IPS-18a (cell line): ENCODE measurements at regions not wholly inside any gene's neighbourhood (a gene's known extent, or its start where the extent isn't known, plus 50 kb on each side); places are given as distances from the start of the nearest gene placed in this dataset.

Source experiments
- H3K27ac ChIP-seq: one replicate; pipeline ENCODE4 v1.5.1; 2013; ENCODE audit warnings: low read length
- H3K27me3 ChIP-seq: one replicate; pipeline ENCODE4 v1.6.1; 2013; ENCODE audit warnings: mild to moderate bottlenecking, low read length; ENCODE audit not compliant: control insufficient read depth, insufficient read depth
- H3K36me3 ChIP-seq: one replicate; pipeline ENCODE4 v1.6.1; 2013; ENCODE audit warnings: low read depth, low read length; ENCODE audit not compliant: control insufficient read depth
- H3K4me1 ChIP-seq: one replicate; pipeline ENCODE4 v1.6.1; 2013; ENCODE audit warnings: low read depth, low read length; ENCODE audit not compliant: control insufficient read depth
- H3K4me3 ChIP-seq: one replicate; pipeline ENCODE4 v1.5.1; 2013; ENCODE audit warnings: low read length
- H3K9ac ChIP-seq: one replicate; pipeline ENCODE4 v1.6.1; 2013; ENCODE audit warnings: mild to moderate bottlenecking, low read length, moderate library complexity
- H3K9me3 ChIP-seq: one replicate; pipeline ENCODE4 v1.6.1; 2013; ENCODE audit warnings: low read depth, low read length; ENCODE audit not compliant: control insufficient read depth

DNA sequence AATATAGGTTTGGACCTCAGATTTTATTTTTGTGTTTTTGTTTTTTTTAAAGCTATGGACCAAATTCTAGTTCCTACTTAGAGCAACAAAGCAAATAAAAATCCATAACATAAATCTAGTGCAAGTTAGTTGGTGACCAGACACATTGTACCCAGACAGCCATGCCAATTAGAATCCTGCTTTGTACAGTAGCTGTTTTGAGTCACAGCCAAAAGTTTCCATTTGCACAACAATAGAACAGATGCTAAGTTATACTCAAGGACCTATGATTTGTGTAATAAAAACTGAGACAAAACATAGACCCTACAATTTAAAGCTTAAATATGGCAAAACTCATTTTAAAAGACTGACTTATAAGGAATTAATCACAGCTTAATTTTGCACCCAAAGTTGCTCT lies 513.1 kb upstream of the CBLB start:
- Histone ChIP-seq H3K27me3 (no peaks in the 10 kb centered on the region), H3K9ac (no peak overlapping the region), H3K36me3 (no peaks in the 10 kb centered on the region), H3K27ac (no peak overlapping the region), H3K4me3 (no peak overlapping the region), H3K4me1 (no peaks in the 10 kb centered on the region), H3K9me3 (no peaks in the 10 kb centered on the region)

DNA sequence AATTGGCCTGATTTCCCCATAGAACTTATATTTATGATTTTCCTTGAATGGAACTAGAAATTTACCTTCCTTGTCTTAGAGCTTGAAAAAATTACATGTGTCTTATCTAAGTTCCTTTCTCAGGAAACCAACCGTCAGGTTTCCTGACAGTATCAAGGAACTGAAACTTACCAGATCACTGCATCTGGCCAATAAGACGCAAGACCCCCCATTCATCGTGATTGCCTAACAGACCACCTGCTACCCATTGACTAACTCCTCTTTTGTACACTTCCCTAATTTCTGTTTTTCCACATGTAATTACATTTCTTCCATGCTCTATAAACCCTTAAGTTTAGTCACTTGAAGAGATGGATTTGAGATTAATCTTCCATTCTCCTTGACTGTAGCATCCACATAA lies 517.2 kb upstream of the CBLB start:
- H3K4me1 ChIP-seq: no peaks in the 10 kb centered on the region
- no peak overlapping the region for H3K4me3 ChIP-seq
- no peak overlapping the region for H3K9ac ChIP-seq
- H3K36me3 ChIP-seq: no peaks in the 10 kb centered on the region
- H3K9me3 ChIP-seq: no peaks in the 10 kb centered on the region
- no peaks in the 10 kb centered on the region for H3K27me3 ChIP-seq
- no peak overlapping the region for H3K27ac ChIP-seq

DNA sequence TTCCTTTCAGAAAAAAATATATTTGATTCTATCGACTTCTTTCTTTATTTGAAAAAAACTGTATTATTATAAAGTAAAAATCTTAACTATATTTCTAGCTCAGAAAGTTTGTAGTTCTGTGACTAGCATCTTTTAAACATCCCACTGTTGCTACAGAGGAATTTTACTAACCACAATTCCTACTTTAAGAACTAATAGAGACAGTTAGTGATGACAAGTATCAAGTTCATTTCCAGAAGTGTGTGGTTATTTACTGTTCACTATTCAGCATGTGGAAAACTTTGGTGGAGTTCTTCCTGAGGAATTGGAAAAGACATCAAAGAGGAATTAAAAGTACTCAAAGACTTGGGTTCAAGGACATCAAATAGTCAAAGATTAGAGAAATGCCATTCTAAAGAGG lies 524.1 kb upstream of the CBLB start:
- no peak overlapping the region for H3K27ac ChIP-seq
- no peaks in the 10 kb centered on the region for H3K27me3 ChIP-seq
- H3K36me3 ChIP-seq: no peaks in the 10 kb centered on the region
- H3K4me3 ChIP-seq: no peak overlapping the region
- no peak overlapping the region for H3K9ac ChIP-seq
- H3K4me1 ChIP-seq: peaks cover 25% of the 10 kb centered on the region
- no peaks in the 10 kb centered on the region for H3K9me3 ChIP-seq

DNA sequence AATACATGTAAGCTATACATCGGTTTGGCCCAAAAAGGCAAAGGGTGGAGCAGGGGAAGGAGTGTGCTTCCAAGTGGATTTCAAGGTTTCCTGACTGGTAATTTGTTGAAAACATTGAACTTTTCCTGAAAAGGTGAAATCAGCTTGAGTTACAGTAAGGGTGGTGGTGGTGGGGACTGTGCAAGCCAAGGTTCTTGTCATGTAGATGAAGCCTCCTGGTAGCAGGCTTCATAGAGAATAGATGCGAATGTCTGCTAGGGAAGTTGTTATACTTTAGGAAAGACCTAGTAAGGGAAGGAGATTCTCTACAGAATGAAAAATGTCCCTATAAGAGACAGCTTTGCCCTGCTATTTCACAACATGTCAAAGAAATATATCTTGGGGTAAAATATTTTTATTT lies 528.2 kb upstream of the CBLB start:
- Histone ChIP-seq H3K4me3 (peak overlapping the region; percentile 16), H3K27me3 (no peaks in the 10 kb centered on the region), H3K27ac (no peak overlapping the region), H3K4me1 (peaks cover 45% of the 10 kb centered on the region), H3K36me3 (no peaks in the 10 kb centered on the region), H3K9ac (no peak overlapping the region), H3K9me3 (no peaks in the 10 kb centered on the region)

DNA sequence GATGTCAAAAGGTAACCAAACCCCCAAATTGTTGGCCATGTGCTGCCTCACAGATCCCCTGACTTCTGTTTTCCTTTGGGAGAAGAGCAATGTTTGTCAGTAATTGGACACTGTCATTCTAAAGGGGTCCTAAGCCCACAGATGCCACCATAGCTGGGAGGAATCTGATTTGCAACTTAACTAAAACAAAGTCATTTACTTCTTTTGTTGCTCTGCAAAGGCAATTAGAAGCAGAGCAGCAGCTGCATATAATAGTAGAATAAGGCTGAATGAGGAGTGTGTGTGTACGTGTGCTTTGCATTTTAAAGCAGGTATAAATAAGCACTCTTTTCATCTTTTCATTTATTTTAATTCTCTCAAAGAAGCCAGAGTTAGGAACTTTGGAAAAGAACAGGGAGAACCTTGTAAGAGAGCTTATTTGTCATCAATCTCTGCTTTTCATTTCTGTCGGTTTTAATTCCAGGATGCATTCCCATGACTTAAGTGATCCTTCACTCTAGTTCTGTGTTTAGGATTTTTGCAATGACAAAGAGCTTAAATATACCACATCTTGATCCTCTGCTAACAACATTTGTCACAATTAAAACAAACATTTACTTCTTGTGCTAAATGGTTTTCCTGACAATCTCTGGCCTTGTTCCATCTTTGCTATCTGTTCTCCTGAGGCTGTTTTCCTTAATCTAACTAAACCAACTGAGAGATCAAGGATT lies 530.2 kb upstream of the CBLB start:
- H3K4me3 ChIP-seq: no peak overlapping the region
- no peaks in the 10 kb centered on the region for H3K9me3 ChIP-seq
- no peak overlapping the region for H3K9ac ChIP-seq
- H3K36me3 ChIP-seq: no peaks in the 10 kb centered on the region
- H3K27ac ChIP-seq: no peak overlapping the region
- H3K4me1 ChIP-seq: peaks cover 45% of the 10 kb centered on the region
- no peaks in the 10 kb centered on the region for H3K27me3 ChIP-seq

- Histone ChIP-seq H3K27me3 (no peaks in the 10 kb centered on the region), H3K4me1 (peaks cover 45% of the 10 kb centered on the region), H3K27ac (no peak overlapping the region), H3K9me3 (no peaks in the 10 kb centered on the region), H3K4me3 (no peak overlapping the region), H3K9ac (no peak overlapping the region), H3K36me3 (no peaks in the 10 kb centered on the region)
Observed at GRCh38 chr3:106399761-106400160, 530.9 kb upstream of the CBLB start.

DNA sequence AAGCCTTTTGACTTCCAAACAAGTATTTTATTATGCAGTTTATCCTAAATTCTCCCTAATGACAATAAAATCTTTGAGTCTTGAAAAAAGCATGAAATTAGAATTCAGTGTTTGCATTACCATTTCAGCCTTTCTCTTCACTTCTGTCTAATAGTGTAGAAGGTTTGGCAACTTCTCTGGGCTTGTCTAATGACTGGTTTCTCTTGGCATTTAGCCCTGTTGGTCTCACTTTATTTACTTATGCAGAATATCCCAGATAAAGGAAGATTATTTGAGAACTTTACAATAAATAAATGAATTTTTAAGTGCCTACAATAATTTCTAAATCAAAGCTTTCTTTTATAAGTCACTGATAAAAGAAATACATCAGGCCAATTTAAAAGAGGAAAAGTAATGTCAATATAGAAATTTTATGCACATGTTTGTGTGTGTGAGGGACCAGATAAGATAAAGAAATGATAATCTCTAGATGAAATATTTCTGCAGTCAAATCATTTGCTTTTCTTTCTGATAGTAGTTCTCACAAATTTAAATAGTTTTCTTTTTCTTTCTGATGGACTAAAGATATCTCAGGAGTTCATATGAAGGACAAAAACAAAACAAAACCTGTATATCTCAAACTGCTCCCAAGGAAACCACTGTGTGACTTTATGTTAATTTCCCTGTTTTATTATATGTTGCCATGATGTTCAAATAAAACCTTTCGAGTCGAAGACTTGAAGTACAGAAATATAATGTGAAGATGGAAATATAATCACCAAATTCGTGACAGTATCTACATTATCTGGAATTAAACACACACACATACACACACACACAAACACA lies 533.1 kb upstream of the CBLB start:
- no peaks in the 10 kb centered on the region for H3K36me3 ChIP-seq
- H3K27me3 ChIP-seq: no peaks in the 10 kb centered on the region
- H3K27ac ChIP-seq: no peak overlapping the region
- H3K4me1 ChIP-seq: peaks cover 30% of the 10 kb centered on the region
- no peak overlapping the region for H3K4me3 ChIP-seq
- H3K9ac ChIP-seq: no peak overlapping the region
- no peaks in the 10 kb centered on the region for H3K9me3 ChIP-seq

- H3K9me3 ChIP-seq: no peaks in the 10 kb centered on the region
- H3K27ac ChIP-seq: no peak overlapping the region
- no peak overlapping the region for H3K4me3 ChIP-seq
- H3K9ac ChIP-seq: no peak overlapping the region
- H3K4me1 ChIP-seq: peaks cover 14% of the 10 kb centered on the region
- no peaks in the 10 kb centered on the region for H3K36me3 ChIP-seq
- H3K27me3 ChIP-seq: no peaks in the 10 kb centered on the region
Observed at GRCh38 chr3:106403371-106404145, 534.7 kb upstream of the CBLB start.

DNA sequence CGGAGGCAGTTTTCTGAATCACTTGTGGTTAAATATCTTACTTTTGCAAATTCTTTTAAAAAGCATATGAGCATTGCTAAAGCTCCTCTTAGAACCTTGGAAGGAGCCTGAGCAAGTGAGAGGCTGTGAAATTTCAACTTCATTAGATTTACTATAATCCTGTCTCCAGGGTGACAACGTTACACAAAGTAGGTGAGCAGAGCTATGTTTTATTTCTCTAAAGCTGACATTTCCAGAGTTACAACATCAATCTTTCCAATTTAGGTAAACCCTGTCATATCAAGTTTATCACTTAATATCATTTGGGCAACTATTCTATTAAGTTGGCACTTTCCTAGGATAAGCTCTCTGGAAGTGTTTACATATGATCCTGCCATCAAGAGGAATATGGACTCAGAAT lies 544.9 kb upstream of the CBLB start:
- Histone ChIP-seq H3K27me3 (no peaks in the 10 kb centered on the region), H3K4me1 (no peaks in the 10 kb centered on the region), H3K9me3 (no peaks in the 10 kb centered on the region), H3K27ac (no peak overlapping the region), H3K4me3 (no peak overlapping the region), H3K36me3 (no peaks in the 10 kb centered on the region), H3K9ac (no peak overlapping the region)

- no peaks in the 10 kb centered on the region for H3K4me1 ChIP-seq
- H3K4me3 ChIP-seq: no peak overlapping the region
- no peak overlapping the region for H3K9ac ChIP-seq
- H3K9me3 ChIP-seq: no peaks in the 10 kb centered on the region
- no peak overlapping the region for H3K27ac ChIP-seq
- H3K27me3 ChIP-seq: no peaks in the 10 kb centered on the region
- no peaks in the 10 kb centered on the region for H3K36me3 ChIP-seq
Observed at GRCh38 chr3:106420628-106421027, 551.8 kb upstream of the CBLB start.

- Histone ChIP-seq H3K9ac (no peak overlapping the region), H3K27ac (no peak overlapping the region), H3K27me3 (no peaks in the 10 kb centered on the region), H3K4me1 (no peaks in the 10 kb centered on the region), H3K4me3 (no peak overlapping the region), H3K36me3 (no peaks in the 10 kb centered on the region), H3K9me3 (no peaks in the 10 kb centered on the region)
Observed at GRCh38 chr3:106421426-106421825, 552.6 kb upstream of the CBLB start.
